Stimulated activated CD4-positive, alpha-beta T cell treated with anti-CD3 and anti-CD28 coated beads, Interleukin-4, amount 100 ng/mL, for 4 hours (primary cell): ENCODE measurements at regions not wholly inside any gene's neighbourhood (a gene's known extent, or its start where the extent isn't known, plus 50 kb on each side); places are given as distances from the start of the nearest gene placed in this dataset.

ENCODE experiments used
- DNase-seq, 2 experiments: peaks; one replicate each; pipeline ENCODE4 v3.0.0-alpha.2; 2020

DNA sequence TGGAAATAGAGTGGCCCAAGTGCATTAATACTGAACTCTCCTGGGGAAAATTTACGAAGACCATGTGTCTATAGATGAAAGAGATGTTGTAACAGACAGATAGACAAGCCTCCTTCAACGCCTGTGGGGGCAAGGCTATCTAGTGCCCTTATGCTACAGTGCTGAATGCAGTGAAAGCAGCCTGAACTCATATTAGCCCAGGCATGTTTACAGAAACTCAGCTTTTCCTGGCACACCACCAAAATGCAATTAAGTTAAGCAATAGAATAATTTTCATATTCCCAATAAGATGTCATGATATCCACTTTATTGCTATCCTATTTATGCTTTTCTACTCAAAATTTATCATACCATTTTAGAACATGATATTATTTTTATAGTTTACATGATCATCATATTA lies 277.0 kb downstream of the DIRAS2 start:
- DNase-seq = no peak

DNA sequence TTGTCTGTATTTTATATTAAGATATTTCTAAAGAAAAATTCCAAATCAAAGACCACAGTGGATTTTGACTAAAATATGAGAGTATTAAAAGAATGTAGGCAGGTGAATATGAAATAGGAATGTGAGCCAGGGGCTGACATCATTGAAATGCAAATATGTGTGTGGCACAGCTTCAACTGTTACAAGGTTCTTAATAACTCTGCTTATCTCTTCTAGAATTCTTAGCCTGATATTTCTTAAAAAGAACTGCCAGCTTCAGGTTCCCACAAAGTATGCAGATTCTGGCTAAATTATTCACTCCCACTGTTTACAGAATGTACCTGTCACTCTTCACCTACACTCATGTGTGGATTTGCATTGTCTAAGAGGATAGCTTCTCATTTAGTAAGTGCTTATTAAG lies 274.4 kb downstream of the DIRAS2 start:
- DNase-seq = no peak

DNA sequence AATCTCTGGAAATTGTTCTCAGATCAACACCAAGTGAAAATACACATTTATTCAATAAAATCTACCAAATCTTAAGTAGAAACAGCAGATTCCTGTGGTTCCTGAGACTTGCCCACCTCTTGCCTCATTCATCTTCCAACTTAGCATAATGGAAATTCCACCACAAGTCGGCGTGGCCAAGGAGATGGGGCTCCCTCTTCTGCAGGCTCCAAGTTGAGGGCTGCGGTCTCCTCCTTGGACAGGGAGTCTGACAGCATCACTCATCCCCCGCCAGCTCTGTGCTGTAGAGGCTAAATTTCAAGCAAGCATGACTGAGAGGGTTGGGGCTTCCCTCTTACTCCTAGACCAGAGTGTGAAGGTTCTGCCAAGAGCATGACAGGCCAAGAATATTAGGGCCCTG lies 273.7 kb downstream of the DIRAS2 start:
- no peak for DNase-seq

DNA sequence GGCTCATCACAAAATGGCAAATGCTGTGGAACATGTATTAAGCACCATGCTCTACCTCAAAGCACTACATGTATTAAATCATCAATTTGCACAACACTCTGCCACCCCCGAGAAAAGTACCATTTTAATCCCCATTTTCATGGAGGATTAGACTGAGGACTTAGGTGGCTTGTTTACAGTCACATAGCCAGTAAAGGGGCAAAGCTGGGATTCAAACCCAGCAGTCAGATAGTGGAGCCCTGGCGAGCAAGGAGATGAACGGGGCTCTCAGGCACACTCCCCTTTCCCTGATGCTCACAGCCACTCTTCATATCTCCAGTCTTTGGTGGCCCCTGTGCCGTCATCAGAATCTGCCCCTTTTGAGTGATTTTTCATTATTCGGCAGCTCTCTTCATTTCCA lies 262.9 kb downstream of the DIRAS2 start:
- no peak for DNase-seq

DNA sequence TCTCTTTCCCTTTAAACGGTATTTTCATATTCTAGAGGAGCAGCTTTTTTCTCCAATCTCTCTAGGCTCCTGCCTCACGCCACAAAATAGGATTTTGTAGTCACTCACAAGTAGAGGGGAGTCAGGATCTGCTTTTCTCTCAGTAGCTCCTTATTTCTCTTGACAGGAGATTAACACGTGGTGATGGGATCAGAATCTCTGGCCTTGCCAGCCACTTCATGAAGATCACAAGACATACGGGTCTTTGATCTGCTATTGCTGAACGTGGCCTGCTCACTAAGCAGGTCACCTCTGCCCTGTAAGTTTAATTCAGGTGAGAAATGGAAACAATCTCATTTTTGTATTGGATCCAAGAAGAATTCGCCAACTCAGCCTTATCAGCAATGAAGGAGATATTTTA lies 257.5 kb downstream of the DIRAS2 start:
- DNase-seq = no peak

DNA sequence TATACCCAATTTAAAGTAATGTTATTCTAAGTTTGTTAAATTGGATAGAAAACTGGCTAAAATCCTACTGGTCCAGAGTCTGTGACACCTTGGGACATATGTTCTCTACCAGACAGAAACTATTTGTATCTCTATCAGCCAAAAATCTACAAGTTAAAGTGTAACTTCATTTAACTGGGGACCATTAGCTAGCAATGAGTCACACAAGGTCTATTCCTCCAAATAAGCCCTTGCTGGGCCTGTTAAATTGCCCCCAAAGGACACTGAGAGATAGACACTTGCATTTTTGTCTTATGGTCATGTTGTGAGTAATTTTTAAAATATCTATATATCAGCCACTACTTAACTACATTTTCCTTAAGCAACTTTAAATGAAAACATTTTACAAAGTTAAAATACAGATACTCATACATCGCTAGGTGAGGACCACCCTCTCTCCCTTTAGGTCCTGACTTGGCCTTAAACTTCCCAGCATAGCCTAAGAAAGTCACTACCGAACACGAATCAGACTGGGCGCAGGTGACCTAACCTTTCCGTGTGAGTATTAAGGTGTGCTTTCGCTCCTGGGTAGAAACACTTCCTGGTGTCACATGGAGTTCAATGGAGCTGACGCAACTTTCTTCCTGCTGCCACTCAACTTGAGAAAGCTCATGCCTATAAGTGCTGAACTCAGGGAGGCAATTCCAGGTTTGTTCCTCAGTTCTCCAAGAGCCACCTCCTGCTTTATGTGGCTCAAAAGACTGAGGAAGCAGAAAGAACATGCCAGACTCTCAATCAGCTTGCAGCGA lies 249.1 kb downstream of the DIRAS2 start:
- no peak for DNase-seq

DNA sequence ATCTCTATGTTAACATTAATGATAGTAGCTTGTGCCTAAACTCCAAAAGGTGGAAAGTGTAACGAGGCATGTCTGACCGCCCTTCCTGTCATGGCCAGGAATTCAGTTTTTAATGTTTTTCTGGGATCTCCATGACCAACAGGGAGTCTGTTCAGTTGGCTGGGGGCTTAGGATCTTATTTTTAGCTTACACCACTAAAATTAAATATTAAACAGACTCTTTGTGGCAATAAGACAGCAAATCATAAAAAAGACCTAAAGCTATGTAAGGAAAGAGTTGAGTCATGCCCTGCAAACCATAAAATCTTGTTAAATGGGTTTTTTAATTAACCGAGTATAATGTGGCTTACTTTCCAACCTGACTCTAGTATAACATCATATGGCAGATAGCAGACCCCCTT lies 247.8 kb downstream of the DIRAS2 start:
- no peak for DNase-seq

DNA sequence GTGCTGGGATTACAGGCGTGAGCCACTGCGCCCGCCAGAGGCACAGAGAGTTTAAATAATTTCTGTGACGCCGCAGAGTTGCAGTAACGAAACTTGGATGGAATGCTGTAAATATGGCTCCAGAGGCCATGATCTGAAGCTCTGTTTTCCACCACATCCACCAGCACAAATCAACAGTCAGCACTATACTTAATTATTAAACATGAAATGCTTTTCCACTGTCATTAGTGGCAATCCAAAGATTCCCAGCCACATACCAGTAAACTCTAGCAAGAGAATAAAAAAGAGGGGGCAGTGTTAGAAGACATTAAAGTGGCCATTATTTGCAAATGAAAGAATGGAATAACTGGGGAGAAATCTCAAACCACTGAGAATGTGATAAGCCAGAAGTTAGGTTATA lies 242.5 kb downstream of the DIRAS2 start:
- no peak for DNase-seq

DNA sequence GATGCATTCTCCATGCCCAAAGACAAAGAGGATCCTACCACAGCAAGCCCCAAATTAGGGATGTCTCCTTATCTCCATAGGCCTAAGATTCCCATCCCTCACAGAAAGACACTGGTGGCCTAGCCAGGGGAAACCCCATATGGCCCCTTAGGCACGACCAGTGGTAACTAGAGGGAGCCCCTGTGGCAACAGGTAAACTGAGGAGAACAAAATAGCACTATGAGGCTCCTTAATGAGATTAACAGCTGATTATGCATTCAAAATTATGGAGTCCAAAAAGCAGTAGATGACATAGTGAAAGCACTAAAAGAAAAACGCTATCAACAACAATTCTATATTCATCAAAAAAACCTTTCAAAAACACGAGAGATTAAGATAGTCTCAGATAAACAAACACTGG lies 234.0 kb downstream of the DIRAS2 start:
- DNase-seq = no peak

DNA sequence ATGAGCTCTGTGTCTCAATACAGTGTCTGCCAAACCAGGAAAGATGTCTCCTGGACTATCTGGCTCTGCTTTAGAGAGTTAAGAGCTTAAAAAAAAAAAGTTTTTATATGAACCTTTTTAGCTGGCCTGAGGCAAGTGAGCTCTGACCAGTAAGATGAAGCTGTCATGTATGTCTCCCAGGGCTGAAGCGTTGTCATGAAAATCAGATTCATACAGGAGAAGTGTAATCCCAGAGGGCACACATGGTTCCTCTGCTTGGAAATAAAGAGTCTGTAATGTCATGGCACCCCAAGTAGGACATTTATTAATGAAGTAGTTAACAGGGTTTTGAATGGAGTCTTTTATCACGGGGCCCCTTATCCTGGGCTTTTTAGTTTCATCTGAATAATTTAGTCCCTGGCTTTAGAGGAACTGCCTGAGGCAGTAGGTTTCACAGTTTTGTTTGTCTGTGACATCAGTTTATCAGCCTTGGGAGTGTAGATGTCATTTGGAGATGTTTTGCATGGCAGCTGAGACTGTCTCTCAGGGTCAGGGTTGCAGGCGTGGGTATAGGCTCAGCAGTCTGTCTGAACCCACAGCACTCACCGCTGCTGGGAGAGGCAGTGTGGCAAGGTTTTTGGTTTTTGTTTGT lies 223.3 kb downstream of the DIRAS2 start:
- no peak for DNase-seq

DNA sequence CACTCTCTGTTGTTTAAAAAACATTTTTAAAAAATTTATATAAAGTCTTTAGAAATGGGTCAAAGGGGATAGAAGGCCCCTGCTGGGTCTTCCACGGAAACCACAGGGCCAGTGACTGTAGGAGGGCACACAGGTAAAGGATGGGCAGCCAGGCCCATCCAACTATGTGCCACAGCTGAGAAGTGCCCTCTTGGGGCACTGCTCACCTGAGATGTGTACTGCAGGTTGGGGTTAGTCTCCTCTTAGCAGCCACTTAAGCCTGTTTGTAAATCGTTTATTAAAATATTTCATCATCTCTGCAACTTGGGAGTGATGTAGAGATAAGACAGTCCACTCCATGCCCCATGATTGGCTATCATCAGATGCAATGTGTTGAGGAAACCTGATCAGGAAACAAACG lies 222.4 kb downstream of the DIRAS2 start:
- no peak for DNase-seq

DNA sequence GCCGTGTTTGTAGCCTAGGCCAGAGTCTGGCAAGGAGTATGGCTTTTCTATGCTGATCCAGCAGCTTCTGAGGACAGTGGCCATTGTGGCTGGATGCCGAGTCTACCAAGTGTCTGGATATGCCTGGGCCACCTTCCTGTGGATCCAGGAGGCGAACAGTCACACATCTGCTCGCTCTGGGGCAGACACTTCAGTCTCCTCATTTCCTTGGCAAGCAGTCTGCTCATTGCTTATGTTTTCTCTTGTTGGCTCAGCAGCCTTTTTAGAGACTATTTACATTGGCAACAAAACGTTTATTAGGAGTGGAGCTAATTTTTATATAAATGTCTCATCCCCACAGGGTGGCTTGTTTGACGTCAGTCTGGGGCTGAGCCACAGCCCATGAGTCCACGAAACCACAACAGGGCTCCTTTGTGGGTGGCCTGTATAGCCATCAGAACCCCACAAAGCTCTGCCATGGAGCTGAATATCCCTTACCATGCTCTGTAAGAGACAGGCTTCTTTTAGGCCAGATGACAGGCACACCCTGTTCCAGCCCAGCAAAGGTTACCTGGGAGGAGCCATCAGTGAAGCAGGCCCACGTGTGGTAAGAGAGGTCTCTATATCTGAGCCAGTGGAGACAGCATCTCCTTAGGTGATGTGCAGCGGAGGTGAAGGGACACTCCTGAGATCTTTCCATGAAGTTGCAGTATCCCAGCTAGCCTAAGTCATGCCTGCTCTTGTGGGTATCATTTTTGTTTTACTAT lies 221.7 kb downstream of the DIRAS2 start:
- DNase-seq = no peak

DNA sequence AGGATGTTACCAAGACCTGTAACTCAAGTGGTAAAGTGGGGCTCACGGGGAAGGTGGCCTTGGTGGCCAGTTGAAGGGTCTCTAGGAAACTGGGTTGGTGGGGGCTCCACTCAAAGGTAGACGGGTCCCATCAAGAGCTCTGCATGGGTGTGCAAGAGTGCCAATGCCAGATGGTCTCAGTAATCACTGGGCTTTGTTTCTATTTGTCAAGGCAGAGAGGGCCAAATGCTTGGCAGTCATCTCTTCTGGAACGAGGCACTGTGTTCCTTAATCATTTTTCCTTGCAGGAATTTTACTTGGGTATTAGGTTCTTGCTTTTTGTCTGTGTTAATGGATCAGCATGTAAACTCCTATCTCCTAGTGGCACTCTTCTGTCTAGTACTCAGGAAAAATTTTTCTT lies 220.8 kb downstream of the DIRAS2 start:
- no peak for DNase-seq

DNA sequence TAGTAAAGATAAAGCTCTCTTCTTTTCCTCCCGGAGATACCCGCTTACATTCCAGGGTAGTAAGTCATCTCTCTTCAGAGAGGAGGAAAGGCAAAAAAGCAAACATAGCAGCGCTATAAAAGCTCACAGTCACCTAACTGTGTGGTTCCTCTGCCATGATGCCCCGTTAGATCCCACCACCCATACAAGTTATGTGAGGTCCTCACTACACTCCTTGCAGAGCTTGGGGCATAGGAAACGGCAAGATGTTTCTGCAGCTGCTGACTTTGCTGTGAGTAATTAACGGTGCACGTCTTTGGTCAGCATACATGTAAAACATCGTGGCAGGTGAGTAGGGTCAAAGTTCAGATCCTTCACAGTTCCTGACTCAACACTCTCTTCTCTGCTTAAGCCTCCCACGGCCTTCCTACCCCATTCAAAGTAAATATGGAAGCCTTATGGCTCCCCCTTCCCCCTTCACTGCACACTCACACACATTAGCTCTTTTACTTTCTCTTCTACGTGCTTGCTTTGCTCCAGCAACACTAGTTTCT lies 218.9 kb downstream of the DIRAS2 start:
- DNase-seq = no peak

DNA sequence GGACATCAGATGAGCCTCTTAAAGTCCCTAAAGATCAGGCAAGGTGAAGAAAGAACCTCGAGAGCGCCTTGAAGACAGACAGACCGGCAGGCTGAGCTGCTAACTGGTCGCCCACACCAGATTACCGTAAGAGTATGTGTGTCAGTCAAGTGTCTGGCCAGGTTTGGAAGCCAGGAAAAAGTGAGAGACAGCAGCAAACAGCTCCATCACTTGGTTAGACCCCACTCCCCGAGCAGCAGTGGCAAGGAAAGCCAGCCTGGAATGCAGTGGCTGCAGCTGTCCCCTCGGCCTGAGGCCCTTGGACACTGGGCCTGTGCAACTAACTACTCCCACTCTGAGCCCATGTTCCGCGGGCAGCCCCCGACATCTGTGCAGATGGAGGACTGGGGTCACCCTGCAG lies 214.1 kb downstream of the DIRAS2 start:
- DNase-seq = no peak

DNA sequence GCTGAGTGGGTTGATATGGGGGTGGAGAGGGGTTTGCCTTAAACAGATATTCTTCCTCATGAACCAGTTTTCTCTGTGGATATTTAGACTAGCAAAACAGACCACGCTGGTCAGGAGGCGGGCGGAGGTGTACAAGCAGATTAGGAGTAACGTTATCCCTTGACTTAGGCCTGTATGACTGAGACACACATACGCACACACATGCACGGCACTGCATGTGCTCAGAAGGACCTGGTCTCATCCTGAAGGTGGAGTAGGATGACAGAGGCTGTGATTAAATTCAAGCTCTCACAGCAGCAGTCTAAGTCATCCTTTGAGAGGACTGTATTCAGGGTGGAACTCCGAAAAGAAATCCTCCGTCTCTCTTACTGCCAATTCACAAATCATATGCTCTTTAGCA lies 209.7 kb downstream of the DIRAS2 start:
- DNase-seq = no peak

DNA sequence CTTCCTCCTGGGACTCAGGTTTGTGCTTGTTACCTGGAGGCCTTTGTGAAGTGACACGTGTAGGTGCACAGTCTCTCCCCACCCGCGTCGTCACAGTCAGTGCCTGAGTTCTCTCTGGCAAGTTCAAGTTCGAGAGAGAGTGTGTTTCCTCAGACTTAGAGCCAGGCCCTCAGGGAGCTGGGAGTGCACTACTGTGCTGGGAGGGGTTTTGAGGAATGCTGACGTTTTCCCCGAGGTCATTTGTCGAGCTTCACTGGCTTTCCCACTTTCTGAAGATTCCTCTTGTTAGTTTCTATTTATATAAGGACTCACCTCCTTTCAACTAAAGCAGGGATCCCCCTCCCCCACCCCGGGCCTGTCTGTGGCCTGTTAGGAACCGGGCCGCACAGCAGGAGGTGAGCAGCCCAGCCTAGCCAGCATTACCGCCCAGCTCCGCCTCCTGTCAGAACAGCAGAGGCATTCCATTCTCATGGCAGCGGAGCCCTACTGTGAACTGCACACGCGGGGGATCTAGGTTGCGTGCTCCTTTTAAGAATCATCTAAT lies 209.2 kb downstream of the DIRAS2 start:
- DNase-seq = no peak

DNA sequence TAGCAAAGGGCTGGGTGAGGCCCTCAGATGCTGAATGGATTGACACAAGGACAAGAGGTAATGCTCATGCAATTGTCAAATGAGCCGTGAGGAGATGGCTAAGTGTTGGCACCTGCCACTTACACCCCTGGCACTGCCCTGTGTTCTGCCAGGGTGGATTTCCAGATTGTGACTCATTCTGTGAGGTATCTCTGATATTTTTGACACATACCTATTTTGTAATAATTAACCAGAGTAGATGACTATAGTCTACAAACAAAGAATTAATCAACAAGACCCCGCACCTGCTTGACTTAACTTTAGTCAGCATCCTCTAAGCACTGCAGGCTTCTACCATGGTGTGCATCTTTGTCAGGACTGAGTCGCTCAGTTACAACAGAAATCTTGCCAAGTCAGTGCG lies 200.8 kb downstream of the DIRAS2 start:
- no peak for DNase-seq

DNA sequence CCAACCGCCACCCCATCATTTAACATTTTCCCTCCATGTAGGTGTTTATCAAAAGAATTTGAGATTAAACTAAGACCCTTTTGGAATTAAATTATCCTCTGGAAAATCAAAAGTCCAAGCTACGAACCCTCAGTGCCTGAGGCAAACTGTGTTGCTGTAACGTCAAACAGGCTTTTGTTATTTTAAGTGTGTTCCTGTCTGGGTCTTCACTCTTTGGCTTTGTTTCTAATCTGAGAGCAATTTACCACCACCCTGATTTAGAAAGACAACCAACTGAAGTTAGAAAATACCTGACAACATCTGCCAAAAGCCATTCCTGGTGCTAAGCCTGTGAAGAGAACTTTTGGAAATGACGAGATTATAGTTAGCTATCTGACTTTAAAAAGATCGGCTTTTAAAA lies 199.9 kb downstream of the DIRAS2 start:
- no peak for DNase-seq

DNA sequence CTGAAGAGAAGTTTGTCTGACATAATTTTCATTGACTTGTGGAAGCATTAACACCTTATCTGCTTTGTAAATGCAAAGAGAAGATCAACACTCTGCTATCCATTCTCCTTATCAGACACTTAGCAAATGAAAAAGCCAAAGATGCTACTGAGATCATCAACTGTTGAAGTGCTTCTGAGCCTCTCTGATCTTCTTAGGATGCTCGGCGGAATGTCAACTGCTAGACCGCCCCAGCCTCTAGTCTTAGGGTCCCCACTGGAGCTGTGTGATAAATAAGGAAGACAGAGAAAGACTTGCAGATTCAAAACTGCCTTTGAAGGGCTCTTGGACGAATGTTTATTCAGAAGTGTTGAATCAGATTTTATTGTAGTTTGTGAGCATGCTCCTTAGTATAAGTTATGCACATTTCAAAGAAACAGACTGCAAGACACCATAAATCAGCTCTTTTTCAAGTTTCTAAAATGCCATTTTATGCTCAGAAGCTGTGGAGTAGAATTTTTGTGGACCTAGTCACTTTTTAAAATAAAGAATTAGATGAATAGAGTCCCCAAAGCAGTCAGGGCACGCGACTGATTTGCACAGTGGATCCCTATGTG lies 197.9 kb downstream of the DIRAS2 start:
- no peak for DNase-seq

DNA sequence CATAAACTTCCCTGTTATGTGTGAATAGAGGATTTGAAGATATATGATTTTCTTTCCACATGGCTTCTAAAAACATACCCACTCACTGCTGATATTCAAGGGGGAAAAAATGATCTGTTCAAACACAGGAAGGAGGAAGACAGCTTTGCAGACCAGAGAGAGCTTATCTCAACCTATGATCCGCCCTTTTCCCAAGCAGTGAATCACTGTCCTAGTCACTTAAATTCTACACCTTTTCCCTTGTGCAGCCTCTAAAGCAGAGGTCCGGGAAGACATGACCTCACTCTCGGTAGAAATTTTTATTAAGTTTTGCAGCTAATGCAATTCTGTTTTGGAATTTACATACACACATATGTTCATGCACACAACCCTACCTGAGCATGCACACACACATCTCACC lies 197.2 kb downstream of the DIRAS2 start:
- DNase-seq = no peak

DNA sequence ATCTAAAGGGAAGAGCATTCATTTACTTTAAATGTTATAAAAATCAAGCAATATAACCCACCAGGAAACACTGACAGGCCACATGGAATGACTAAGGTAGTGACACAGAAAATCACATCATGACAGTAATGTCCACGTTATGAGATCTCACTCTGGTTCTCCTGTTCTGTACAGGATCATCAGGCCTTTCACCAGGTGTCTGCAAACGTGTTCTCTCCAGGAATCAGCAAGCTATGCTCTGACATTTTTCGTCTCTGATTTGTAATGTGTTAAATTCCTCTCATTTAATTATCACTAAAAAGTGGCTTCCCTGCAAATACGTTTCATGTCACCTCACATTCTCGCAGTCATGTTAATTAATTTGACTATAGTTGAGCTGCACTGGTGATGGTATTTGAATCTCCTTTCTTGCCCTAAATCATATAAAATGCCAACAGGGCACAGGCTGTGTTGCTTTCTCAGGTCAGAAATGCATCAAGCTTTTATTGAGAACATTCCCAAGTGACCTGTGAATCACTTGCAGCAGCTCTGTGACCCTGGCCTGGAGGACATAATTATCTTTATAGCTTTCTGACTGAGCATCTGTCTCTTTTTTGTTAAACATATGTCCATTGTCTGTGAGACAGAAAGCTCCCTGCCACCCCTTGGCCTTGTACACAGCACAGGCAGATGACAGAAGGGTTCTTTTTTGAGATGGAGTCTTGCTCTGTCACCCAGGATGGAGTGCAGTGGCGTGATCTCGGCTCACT lies 196.2 kb downstream of the DIRAS2 start:
- DNase-seq = no peak

DNA sequence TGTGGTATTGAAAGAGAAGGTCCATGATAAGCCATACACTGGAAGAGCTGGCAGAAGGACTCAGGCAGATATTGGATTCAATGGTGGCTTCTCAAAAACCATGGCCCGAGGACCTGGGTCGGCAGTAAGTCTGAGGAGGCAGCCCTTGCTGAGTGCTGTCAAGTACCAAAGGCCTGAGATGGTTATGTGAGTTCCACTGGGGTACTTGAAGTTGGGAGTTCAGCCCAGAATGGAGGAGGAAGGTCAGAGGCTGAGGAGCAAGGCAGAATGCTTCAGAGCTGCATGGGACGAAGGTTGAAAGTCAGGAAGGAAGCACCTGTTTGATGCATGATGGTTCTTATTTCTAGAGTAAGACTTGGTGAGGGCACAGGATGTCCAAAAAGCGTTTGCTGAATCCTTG lies 194.9 kb downstream of the DIRAS2 start:
- DNase-seq = no peak
